ENCODE measurements at regions not wholly inside any gene's neighbourhood (a gene's known extent, or its start where the extent isn't known, plus 50 kb on each side); places are given as distances from the start of the nearest gene placed in this dataset.
"Not testable (repeated sequence)": the region's sequence is repeated elsewhere in the genome, so short reads cannot be mapped to it uniquely, and the experiment has no call there.

DNA sequence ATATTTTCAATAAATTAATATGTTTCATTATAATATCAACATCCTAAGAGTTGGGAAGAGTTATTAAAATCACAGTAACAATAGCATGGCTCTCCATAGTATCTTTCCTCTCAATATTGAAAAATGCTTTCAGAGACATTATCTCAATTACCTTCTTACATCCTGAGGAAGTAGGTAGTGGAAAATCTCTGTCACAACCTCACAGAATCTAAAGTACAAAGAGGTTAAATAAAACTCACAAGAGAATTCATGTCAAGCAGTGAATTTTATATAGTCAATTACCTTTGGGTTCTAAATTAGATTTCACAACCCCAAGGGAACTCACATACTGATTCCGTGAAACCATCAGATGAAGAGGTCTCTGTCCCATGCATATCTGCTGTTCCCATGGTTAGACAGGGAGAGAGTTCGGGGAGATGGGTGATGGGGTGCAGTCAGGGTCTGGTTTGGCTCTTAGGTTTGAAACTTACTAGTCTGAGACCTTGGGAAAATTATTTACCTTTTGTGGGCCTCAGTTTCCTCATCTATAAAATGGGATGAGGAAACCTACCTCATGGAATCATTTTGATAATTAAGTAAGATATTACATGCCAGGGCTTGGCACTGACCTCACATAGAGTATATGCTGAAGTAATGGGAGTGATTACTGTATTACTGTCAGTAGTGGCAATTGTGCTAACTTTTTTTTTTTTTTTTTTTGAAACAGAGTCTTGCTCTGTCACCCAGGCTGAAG is 74.0 kb upstream of the SNX9 start:
- TF ChIP-seq, protein P1, sequence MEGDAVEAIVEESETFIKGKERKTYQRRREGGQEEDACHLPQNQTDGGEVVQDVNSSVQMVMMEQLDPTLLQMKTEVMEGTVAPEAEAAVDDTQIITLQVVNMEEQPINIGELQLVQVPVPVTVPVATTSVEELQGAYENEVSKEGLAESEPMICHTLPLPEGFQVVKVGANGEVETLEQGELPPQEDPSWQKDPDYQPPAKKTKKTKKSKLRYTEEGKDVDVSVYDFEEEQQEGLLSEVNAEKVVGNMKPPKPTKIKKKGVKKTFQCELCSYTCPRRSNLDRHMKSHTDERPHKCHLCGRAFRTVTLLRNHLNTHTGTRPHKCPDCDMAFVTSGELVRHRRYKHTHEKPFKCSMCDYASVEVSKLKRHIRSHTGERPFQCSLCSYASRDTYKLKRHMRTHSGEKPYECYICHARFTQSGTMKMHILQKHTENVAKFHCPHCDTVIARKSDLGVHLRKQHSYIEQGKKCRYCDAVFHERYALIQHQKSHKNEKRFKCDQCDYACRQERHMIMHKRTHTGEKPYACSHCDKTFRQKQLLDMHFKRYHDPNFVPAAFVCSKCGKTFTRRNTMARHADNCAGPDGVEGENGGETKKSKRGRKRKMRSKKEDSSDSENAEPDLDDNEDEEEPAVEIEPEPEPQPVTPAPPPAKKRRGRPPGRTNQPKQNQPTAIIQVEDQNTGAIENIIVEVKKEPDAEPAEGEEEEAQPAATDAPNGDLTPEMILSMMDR (IDR thresholded peaks at IDR 0.05): no peak
- no peak for TF ChIP-seq POLR2A (IDR thresholded peaks at IDR 0.05)
- Histone ChIP-seq H3K9me3 (peaks cover 3% of the 10 kb centered on the region), H3K27me3 (no peaks in the 10 kb centered on the region), H3K36me3 (no peaks in the 10 kb centered on the region), H3K27ac (no peak overlapping the region), H3K4me3 (replicated peaks in 1 of 3) (no peak overlapping the region), H3K4me1 (peaks cover 14 to 17% of the 10 kb centered on the region in 2 donors)
- 95 to 96% methylated on average over 2 of the region's 2 CpGs for WGBS, 2 donors
- no peak for DNase-seq
- intact Hi-C loops (cut with DNase I): no loop called here

DNA sequence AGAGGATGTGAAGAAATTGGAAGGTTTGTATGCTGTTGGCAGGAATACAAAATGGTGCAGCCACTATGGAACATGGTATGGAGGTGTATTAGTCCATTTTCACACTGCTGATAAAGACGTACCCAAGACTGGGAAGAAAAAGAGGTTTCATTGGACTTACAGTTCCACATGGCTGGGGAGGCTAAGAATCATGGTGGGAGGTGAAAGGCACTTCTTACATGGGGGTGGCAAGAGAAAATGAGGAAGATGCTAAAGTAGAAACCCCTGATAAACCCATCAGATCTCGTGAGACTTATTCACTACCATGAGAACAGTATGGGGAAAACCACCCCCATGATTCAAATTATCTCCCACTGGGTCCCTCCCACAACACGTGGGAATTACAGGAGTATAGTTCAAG is 72.1 kb upstream of the SNX9 start:
- H3K4me1 ChIP-seq: peaks cover 14 to 17% of the 10 kb centered on the region in 2 donors
- WGBS, 2 donors: 92 to 95% methylated on average over 3 of the region's 3 CpGs
- intact Hi-C loops (cut with DNase I): loop anchor here (10.0 kb wide), 1 partner anchor 96 kb away; no protein-coding TSS in a partner anchor
- not testable (repeated sequence) for DNase-seq; H3K9me3 ChIP-seq; H3K27me3 ChIP-seq; H3K27ac ChIP-seq; H3K36me3 ChIP-seq; H3K4me3 ChIP-seq (replicated peaks in 1 of 3)

DNA sequence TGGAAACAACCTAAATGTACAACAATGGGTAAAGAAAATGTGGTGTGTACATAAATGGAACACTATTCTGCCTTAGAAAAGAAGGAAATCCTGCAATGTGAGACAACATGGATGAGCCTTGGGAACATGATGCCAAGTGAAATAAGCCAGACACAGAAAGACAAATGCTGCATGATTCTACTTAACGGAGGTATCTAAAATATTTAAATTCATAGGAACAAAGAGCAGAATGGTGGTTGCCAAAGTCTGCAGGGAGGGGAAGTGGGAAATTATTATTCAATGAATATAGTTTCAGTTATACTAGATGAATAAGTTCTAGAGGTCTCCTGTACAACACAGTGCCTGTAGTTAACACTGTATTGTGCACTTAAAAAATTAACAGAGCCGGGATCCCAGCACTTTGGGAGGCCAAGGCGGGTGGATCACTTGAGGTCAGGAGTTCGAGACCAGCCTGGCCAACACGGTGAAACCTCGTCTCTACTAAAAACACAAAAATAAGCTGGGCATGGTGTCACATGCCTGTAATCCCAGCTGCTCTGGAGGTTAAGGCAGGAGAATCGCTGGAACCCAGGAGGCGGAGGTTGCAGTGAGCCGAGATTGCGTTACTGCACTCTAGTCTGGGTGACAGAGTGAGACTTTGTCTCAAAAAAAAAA is 71.4 kb upstream of the SNX9 start:
- Histone ChIP-seq H3K9me3 (peaks cover 3% of the 10 kb centered on the region), H3K27ac (no peak overlapping the region), H3K36me3 (no peaks in the 10 kb centered on the region), H3K27me3 (no peaks in the 10 kb centered on the region), H3K4me1 (peaks cover 13 to 17% of the 10 kb centered on the region in 2 donors), H3K4me3 (replicated peaks in 1 of 3) (no peak overlapping the region)
- DNase-seq: no peak
- 89 to 93% methylated on average over 10 of the region's 10 CpGs for WGBS, 2 donors
- intact Hi-C loops (cut with DNase I): loop anchor here (10.0 kb wide), 1 partner anchor 97 kb away; no protein-coding TSS in a partner anchor
- TF ChIP-seq, protein P1 (IDR thresholded peaks at IDR 0.05): no peak
- no peak for TF ChIP-seq POLR2A (IDR thresholded peaks at IDR 0.05)

DNA sequence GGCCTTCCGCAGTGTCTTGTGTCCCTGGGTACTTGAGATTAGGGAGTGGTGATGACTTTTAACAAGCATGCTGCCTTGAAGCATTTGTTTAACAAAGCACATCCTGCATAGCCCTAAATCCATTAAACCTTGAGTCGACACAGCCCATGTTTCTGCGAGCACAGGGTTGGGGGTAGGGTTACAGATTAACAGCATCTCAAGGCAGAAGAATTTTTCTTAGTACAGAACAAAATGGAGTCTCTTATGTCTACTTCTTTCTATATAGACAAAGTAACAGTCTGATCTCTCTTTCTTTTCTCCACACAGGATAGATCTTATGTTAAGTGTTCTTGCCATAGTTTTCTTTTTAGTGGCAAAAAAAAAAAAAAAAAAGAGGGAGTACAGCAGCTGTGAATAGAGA is 70.2 kb upstream of the SNX9 start:
- H3K27me3 ChIP-seq; DNase-seq; H3K9me3 ChIP-seq; H3K4me3 ChIP-seq (replicated peaks in 1 of 3); H3K36me3 ChIP-seq; H3K27ac ChIP-seq: not testable (repeated sequence)
- 83 to 85% methylated on average over 3 of the region's 3 CpGs for WGBS, 2 donors
- peaks cover 11 to 13% of the 10 kb centered on the region in 2 donors for H3K4me1 ChIP-seq
- intact Hi-C loops (cut with DNase I): loop anchor here (10.0 kb wide), 1 partner anchor 98 kb away; no protein-coding TSS in a partner anchor

DNA sequence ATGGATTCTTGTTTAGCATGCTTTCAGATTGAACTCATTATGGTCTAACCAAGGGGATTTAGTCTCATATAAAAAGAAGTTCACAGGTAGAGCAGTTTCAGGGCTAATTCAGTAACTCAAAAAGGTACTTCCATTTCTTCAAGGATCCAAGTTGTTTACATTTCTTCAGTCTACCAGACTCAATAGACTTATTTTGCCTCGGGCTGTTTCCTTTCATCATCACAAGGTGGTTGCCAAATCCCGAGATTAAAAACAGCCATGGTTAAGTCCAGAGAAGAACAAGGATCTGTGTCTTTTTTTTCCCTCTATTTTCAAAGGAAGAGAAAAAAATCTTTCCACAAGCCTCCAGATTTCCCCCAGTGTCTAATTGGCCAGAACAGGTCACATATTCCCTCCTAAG is 69.8 kb upstream of the SNX9 start:
- H3K36me3 ChIP-seq: no peaks in the 10 kb centered on the region
- peaks cover 8 to 13% of the 10 kb centered on the region in 2 donors for H3K4me1 ChIP-seq
- H3K27me3 ChIP-seq: no peaks in the 10 kb centered on the region
- no peak overlapping the region for H3K4me3 ChIP-seq (replicated peaks in 1 of 3)
- TF ChIP-seq POLR2A (IDR thresholded peaks at IDR 0.05): no peak
- TF ChIP-seq, protein P1 (IDR thresholded peaks at IDR 0.05): no peak
- peaks cover 3% of the 10 kb centered on the region for H3K9me3 ChIP-seq
- H3K27ac ChIP-seq: no peak overlapping the region
- intact Hi-C loops (cut with DNase I): loop anchor here (10.0 kb wide), 1 partner anchor 98 kb away; no protein-coding TSS in a partner anchor
- DNase-seq: no peak
- WGBS, 2 donors: 11 to 23% methylated on average over 2 of the region's 2 CpGs

DNA sequence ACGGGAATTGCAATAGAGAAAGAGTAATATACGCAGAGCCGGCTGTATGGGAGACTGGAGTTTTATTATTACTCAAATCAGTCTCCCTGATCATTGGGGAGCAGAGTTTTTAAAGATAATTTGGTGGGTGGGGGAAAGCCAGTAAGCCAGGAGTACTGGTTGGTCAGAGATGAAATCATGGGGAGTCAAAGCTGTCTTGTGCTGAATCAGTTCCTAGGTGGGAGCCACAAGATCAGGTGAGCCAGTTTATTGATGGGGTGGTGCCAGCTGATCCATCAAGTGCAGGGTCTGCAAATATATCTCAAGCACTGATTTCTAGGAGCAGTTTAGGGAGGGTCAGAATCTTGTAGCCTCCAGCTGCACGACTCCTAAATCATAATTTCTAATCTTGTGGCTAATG is 69.2 kb upstream of the SNX9 start:
- H3K4me1 ChIP-seq: peaks cover 8 to 19% of the 10 kb centered on the region in 2 donors
- intact Hi-C loops (cut with DNase I): loop anchor here (10.0 kb wide), 1 partner anchor 99 kb away; no protein-coding TSS in a partner anchor
- not testable (repeated sequence) for H3K4me3 ChIP-seq (replicated peaks in 1 of 3); DNase-seq; H3K9me3 ChIP-seq; H3K36me3 ChIP-seq; H3K27ac ChIP-seq; H3K27me3 ChIP-seq
- 83 to 92% methylated on average over 4 of the region's 4 CpGs for WGBS, 2 donors
